ENCODE measurements at regions not wholly inside any gene's neighbourhood (a gene's known extent, or its start where the extent isn't known, plus 50 kb on each side); places are given as distances from the start of the nearest gene placed in this dataset.
"Not testable (repeated sequence)": the region's sequence is repeated elsewhere in the genome, so short reads cannot be mapped to it uniquely, and the experiment has no call there.

GRCh38 chr3:184488577-184488976 is 73.0 kb upstream of the EPHB3 start:
- H3K36me3 Mint-ChIP-seq (ENCODE audit: insufficient read depth) = no peaks in the 10 kb centered on the region
- H3K4me1 Mint-ChIP-seq (ENCODE audit: low read depth) = peaks cover 4% of the 10 kb centered on the region
- no peak for ATAC-seq
- no peaks in the 10 kb centered on the region for H3K9me3 Mint-ChIP-seq
- DNase-seq = no peak
- H3K27me3 Mint-ChIP-seq (ENCODE audit: low read depth) = peaks cover 34% of the 10 kb centered on the region
- H3K4me3 Mint-ChIP-seq = no peak overlapping the region

- ATAC-seq = no peak
- H3K4me3 Mint-ChIP-seq = no peak overlapping the region
- no peak for DNase-seq
- peaks cover 4% of the 10 kb centered on the region for H3K4me1 Mint-ChIP-seq (ENCODE audit: low read depth)
- H3K36me3 Mint-ChIP-seq (ENCODE audit: insufficient read depth) = no peaks in the 10 kb centered on the region
- H3K27me3 Mint-ChIP-seq (ENCODE audit: low read depth) = peaks cover 42% of the 10 kb centered on the region
- no peaks in the 10 kb centered on the region for H3K9me3 Mint-ChIP-seq
These were observed 72.2 kb upstream of the EPHB3 start for GRCh38 chr3:184489268-184489841.

GRCh38 chr3:184491011-184491576 is 70.5 kb upstream of the EPHB3 start:
- ATAC-seq = no peak
- no peak for DNase-seq
- Mint-ChIP-seq H3K27me3 (ENCODE audit: low read depth) (peaks cover 44% of the 10 kb centered on the region), H3K36me3 (ENCODE audit: insufficient read depth) (no peaks in the 10 kb centered on the region), H3K4me1 (ENCODE audit: low read depth) (peaks cover 4% of the 10 kb centered on the region), H3K9me3 (no peaks in the 10 kb centered on the region), H3K4me3 (no peak overlapping the region)

- Mint-ChIP-seq H3K27me3 (ENCODE audit: low read depth) (peaks cover 49% of the 10 kb centered on the region), H3K9me3 (no peaks in the 10 kb centered on the region), H3K4me3 (no peak overlapping the region), H3K4me1 (ENCODE audit: low read depth) (peaks cover 4% of the 10 kb centered on the region), H3K36me3 (ENCODE audit: insufficient read depth) (no peaks in the 10 kb centered on the region)
- ATAC-seq (no peak), DNase-seq (no peak)
These were observed 69.5 kb upstream of the EPHB3 start for GRCh38 chr3:184491867-184492615.

GRCh38 chr3:184496933-184497332 is 64.7 kb upstream of the EPHB3 start:
- H3K27me3 Mint-ChIP-seq (ENCODE audit: low read depth) = peaks cover 54% of the 10 kb centered on the region
- H3K36me3 Mint-ChIP-seq (ENCODE audit: insufficient read depth) = no peaks in the 10 kb centered on the region
- H3K9me3 Mint-ChIP-seq = no peaks in the 10 kb centered on the region
- DNase-seq (no peak), ATAC-seq (no peak)
- H3K4me3 Mint-ChIP-seq = no peak overlapping the region
- H3K4me1 Mint-ChIP-seq (ENCODE audit: low read depth) = peaks cover 4% of the 10 kb centered on the region

- H3K27me3 Mint-ChIP-seq (ENCODE audit: low read depth) = peaks cover 52% of the 10 kb centered on the region
- H3K9me3 Mint-ChIP-seq = peaks cover 5% of the 10 kb centered on the region
- H3K36me3 Mint-ChIP-seq (ENCODE audit: insufficient read depth) = no peaks in the 10 kb centered on the region
- no peaks in the 10 kb centered on the region for H3K4me1 Mint-ChIP-seq (ENCODE audit: low read depth)
- ATAC-seq (no peak), DNase-seq (no peak)
- no peak overlapping the region for H3K4me3 Mint-ChIP-seq
These were observed 63.8 kb upstream of the EPHB3 start for GRCh38 chr3:184497804-184498203.

- DNase-seq (no peak), ATAC-seq (no peak)
- no peaks in the 10 kb centered on the region for H3K36me3 Mint-ChIP-seq (ENCODE audit: insufficient read depth)
- peaks cover 40% of the 10 kb centered on the region for H3K27me3 Mint-ChIP-seq (ENCODE audit: low read depth)
- H3K4me3 Mint-ChIP-seq = no peak overlapping the region
- H3K4me1 Mint-ChIP-seq (ENCODE audit: low read depth) = no peaks in the 10 kb centered on the region
- peaks cover 5% of the 10 kb centered on the region for H3K9me3 Mint-ChIP-seq
These were observed 62.5 kb upstream of the EPHB3 start for GRCh38 chr3:184498986-184499606.

GRCh38 chr3:184500344-184500923 is 61.2 kb upstream of the EPHB3 start:
- peaks cover 5% of the 10 kb centered on the region for H3K9me3 Mint-ChIP-seq
- no peak overlapping the region for H3K4me3 Mint-ChIP-seq
- ATAC-seq (no peak), DNase-seq (no peak)
- no peaks in the 10 kb centered on the region for H3K36me3 Mint-ChIP-seq (ENCODE audit: insufficient read depth)
- no peaks in the 10 kb centered on the region for H3K4me1 Mint-ChIP-seq (ENCODE audit: low read depth)
- H3K27me3 Mint-ChIP-seq (ENCODE audit: low read depth) = peaks cover 38% of the 10 kb centered on the region

GRCh38 chr3:184502123-184502667 is 59.4 kb upstream of the EPHB3 start:
- Mint-ChIP-seq H3K9me3 (peaks cover 5% of the 10 kb centered on the region), H3K4me3 (no peak overlapping the region), H3K27me3 (ENCODE audit: low read depth) (peaks cover 41% of the 10 kb centered on the region), H3K4me1 (ENCODE audit: low read depth) (no peaks in the 10 kb centered on the region), H3K36me3 (ENCODE audit: insufficient read depth) (no peaks in the 10 kb centered on the region)
- DNase-seq = no peak
- no peak for ATAC-seq

- not testable (repeated sequence) for DNase-seq; H3K36me3 Mint-ChIP-seq (ENCODE audit: insufficient read depth); ATAC-seq; H3K4me3 Mint-ChIP-seq; H3K4me1 Mint-ChIP-seq (ENCODE audit: low read depth); H3K9me3 Mint-ChIP-seq
- H3K27me3 Mint-ChIP-seq (ENCODE audit: low read depth) = peaks cover 39% of the 10 kb centered on the region
These were observed 58.7 kb upstream of the EPHB3 start for GRCh38 chr3:184502841-184503240.

GRCh38 chr3:184503647-184504046 is 57.9 kb upstream of the EPHB3 start:
- ATAC-seq (no peak), DNase-seq (no peak)
- Mint-ChIP-seq H3K9me3 (peaks cover 5% of the 10 kb centered on the region), H3K36me3 (ENCODE audit: insufficient read depth) (no peaks in the 10 kb centered on the region), H3K27me3 (ENCODE audit: low read depth) (peaks cover 36% of the 10 kb centered on the region), H3K4me3 (no peak overlapping the region), H3K4me1 (ENCODE audit: low read depth) (no peaks in the 10 kb centered on the region)

- Mint-ChIP-seq H3K4me1 (ENCODE audit: low read depth) (no peaks in the 10 kb centered on the region), H3K36me3 (ENCODE audit: insufficient read depth) (no peaks in the 10 kb centered on the region), H3K9me3 (peaks cover 5% of the 10 kb centered on the region), H3K27me3 (ENCODE audit: low read depth) (peaks cover 26% of the 10 kb centered on the region), H3K4me3 (no peak overlapping the region)
- DNase-seq (no peak), ATAC-seq (no peak)
These were observed 56.3 kb upstream of the EPHB3 start for GRCh38 chr3:184505076-184505878.

GRCh38 chr3:184506561-184506991 is 55.0 kb upstream of the EPHB3 start:
- no peak for DNase-seq
- no peak for ATAC-seq
- Mint-ChIP-seq H3K4me3 (no peak overlapping the region), H3K9me3 (peaks cover 5% of the 10 kb centered on the region), H3K36me3 (ENCODE audit: insufficient read depth) (no peaks in the 10 kb centered on the region), H3K27me3 (ENCODE audit: low read depth) (peaks cover 28% of the 10 kb centered on the region), H3K4me1 (ENCODE audit: low read depth) (no peaks in the 10 kb centered on the region)

- H3K4me3 Mint-ChIP-seq = no peak overlapping the region
- peaks cover 2% of the 10 kb centered on the region for H3K4me1 Mint-ChIP-seq (ENCODE audit: low read depth)
- ATAC-seq (no peak), DNase-seq (no peak)
- no peaks in the 10 kb centered on the region for H3K36me3 Mint-ChIP-seq (ENCODE audit: insufficient read depth)
- peaks cover 45% of the 10 kb centered on the region for H3K27me3 Mint-ChIP-seq (ENCODE audit: low read depth)
- H3K9me3 Mint-ChIP-seq = no peaks in the 10 kb centered on the region
These were observed 52.6 kb upstream of the EPHB3 start for GRCh38 chr3:184508938-184509337.
